Activated B cell treated with CpG ODN at 0.5 μM for 24 hours (primary cell): ENCODE measurements at regions not wholly inside any gene's neighbourhood (a gene's known extent, or its start where the extent isn't known, plus 50 kb on each side); places are given as distances from the start of the nearest gene placed in this dataset.

Experiments
- ATAC-seq: fragments of 200-7000 bp; cut with Tn5 transposase; one replicate; pipeline ENCODE4 v1.10.0; 2021; ENCODE audit warnings: low read depth, mild to moderate bottlenecking, moderate library complexity
- CTCF ChIA-PET: fragments of 350-600 bp; sonication (Branson Sonifier 250); formaldehyde crosslinking; loops from one replicate; lab custom pipeline; 2021; ENCODE audit warnings: antibody characterized with exemption; lab: Charles Lee
- POLR2A ChIA-PET: fragments of 350-600 bp; sonication (Branson Sonifier 250); formaldehyde crosslinking; loops from one replicate; lab custom pipeline; 2021; ENCODE audit warnings: antibody characterized with exemption; lab: Charles Lee
- DNase-seq: peaks from one replicate; pipeline ENCODE4 v3.0.0; 2022
- H3K27ac Mint-ChIP-seq: one replicate; pipeline ENCODE4 v1.8.0; 2020; ENCODE audit warnings: mixed read lengths
- H3K27me3 Mint-ChIP-seq: one replicate; pipeline ENCODE4 v1.8.0; 2021; ENCODE audit warnings: mixed read lengths
- H3K36me3 Mint-ChIP-seq: one replicate; pipeline ENCODE4 v1.8.0; 2021; ENCODE audit warnings: low read depth, mixed read lengths
- H3K4me1 Mint-ChIP-seq: one replicate; pipeline ENCODE4 v1.8.0; 2021; ENCODE audit warnings: mixed read lengths
- H3K4me3 Mint-ChIP-seq: one replicate; pipeline ENCODE4 v1.8.0; 2020; ENCODE audit warnings: mild to moderate bottlenecking, mixed read lengths
- H3K9me3 Mint-ChIP-seq: one replicate; pipeline ENCODE4 v1.8.0; 2020; ENCODE audit warnings: mixed read lengths
- intact Hi-C: fragments of 100-400 bp; cut with micrococcal nuclease; formaldehyde crosslinking; loops from one replicate; pipeline ENCODE4 v1.15.1; 2024
- TF ChIP-seq, protein P1 (sequence below): fragments of 200-600 bp; IDR thresholded peaks from one replicate; pipeline ENCODE4 v1.8.0; 2022; ENCODE audit warnings: antibody characterized with exemption, mild to moderate bottlenecking

DNA sequence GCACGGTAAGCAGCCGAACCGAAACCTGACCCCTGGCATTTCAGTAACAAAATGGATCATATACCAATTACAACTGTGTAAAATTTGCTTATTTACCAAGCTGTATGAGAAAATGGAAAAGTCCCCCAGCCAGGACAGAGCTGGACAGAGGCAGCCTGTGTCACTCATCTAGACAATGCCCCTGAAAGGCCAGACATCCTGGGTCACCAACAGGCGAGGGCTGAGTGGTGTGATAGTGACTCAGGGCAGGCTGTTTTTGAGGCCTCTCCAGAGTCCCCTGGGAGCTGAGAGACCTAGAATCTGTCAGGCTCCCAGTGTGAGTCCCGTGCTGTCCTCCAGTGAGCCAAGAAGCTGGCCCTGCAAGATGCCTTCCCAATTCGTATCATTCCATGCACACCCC lies 680.4 kb downstream of the TBC1D22A start:
- intact Hi-C loops, result no loop called here

DNA sequence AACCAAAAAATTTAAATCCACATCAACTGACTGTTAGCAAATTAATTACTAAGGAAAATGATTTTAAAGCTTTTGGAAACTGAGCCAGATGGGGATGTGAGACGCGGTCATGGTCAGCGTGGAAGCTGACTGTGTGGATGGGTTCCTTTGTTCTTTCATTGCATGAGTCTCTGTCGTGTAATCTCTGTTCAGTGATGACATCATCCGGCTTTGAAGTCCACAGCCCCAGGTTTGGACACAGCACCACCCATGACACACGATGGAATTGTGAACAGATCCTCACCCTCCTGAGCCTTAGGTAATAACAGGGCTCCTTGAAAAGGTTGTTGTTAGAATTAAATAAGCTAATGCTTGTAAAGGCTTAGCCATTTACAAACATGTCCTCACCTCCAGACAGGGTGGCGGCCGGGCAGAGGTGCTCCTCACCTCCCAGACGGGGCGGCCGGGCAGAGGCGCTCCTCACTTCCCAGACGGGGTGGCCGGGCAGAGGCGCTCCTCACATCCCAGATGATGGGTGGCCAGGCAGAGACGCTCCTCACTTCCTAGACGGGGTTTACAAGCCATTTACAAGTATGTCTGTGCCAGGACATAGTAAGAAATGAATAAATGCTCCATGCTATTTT lies 677.3 kb downstream of the TBC1D22A start:
- ChIA-PET POLR2A (no interaction called here), CTCF (no interaction called here)
- Mint-ChIP-seq H3K36me3 (no peaks in the 10 kb centered on the region), H3K27ac (no peak overlapping the region), H3K9me3 (peaks cover 30% of the 10 kb centered on the region), H3K4me3 (no peak overlapping the region), H3K4me1 (no peaks in the 10 kb centered on the region), H3K27me3 (peaks cover 5% of the 10 kb centered on the region)
- DNase-seq (no peak), ATAC-seq (no peak)
- intact Hi-C loops, result no loop called here
- TF ChIP-seq, protein P1, sequence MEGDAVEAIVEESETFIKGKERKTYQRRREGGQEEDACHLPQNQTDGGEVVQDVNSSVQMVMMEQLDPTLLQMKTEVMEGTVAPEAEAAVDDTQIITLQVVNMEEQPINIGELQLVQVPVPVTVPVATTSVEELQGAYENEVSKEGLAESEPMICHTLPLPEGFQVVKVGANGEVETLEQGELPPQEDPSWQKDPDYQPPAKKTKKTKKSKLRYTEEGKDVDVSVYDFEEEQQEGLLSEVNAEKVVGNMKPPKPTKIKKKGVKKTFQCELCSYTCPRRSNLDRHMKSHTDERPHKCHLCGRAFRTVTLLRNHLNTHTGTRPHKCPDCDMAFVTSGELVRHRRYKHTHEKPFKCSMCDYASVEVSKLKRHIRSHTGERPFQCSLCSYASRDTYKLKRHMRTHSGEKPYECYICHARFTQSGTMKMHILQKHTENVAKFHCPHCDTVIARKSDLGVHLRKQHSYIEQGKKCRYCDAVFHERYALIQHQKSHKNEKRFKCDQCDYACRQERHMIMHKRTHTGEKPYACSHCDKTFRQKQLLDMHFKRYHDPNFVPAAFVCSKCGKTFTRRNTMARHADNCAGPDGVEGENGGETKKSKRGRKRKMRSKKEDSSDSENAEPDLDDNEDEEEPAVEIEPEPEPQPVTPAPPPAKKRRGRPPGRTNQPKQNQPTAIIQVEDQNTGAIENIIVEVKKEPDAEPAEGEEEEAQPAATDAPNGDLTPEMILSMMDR, result no peak

More for the DNA sequence above, 680.4 kb downstream of the TBC1D22A start:
- Mint-ChIP-seq H3K4me1 (no peaks in the 10 kb centered on the region), H3K4me3 (no peak overlapping the region), H3K27ac (no peak overlapping the region), H3K27me3 (peaks cover 3% of the 10 kb centered on the region), H3K9me3 (peaks cover 19% of the 10 kb centered on the region), H3K36me3 (no peaks in the 10 kb centered on the region)
- ChIA-PET POLR2A (no interaction called here), CTCF (no interaction called here)
- TF ChIP-seq, protein P1, result no peak
- DNase-seq, result no peak
- no peak for ATAC-seq

DNA sequence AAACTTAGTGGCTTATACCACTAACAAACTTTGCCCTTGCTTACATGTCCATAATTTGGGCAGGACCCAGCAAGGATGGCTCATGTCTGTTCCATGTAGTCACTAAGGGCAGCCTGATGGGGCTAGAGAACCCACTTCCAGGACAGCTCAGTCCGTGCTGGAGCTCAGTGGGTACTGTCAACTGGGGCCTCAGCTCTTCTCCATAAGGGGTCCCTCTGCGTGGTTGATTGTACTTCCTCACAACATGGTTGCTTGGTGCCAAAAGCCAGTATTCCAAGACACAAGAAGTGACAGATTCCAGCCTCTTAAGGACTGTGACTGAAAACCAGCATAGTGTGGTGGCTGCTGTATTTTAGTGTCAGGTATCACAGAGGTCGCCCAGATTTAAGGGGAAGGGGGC lies 675.2 kb downstream of the TBC1D22A start:
- CTCF ChIA-PET, result no interaction called here
- peaks cover 24% of the 10 kb centered on the region for H3K9me3 Mint-ChIP-seq

DNA sequence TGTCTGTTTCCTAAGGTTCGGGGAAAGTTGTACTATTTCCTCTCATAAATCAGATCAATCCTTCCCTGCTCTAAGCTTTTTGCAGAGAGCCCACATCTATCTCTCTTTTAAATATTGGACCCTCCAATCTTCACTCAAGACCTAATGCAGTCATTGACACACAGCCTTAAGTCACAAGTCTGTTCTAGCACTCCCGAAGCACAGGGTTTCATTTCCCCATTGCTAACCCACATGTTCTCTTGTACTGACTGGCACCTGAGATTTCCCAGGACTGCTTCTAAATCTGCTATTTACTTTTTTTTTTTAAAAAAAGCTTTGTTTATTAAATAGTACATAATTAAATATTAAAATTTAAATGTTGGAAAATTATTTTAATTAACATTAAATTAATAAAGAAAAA lies 674.7 kb downstream of the TBC1D22A start:
- DNase-seq (no peak), ATAC-seq (no peak)
- Mint-ChIP-seq H3K27ac (no peak overlapping the region), H3K9me3 (peaks cover 21% of the 10 kb centered on the region), H3K4me1 (no peaks in the 10 kb centered on the region), H3K4me3 (no peak overlapping the region), H3K36me3 (no peaks in the 10 kb centered on the region), H3K27me3 (peaks cover 5% of the 10 kb centered on the region)
- ChIA-PET CTCF (no interaction called here), POLR2A (no interaction called here)
- TF ChIP-seq, protein P1, result no peak
- intact Hi-C loops, result no loop called here

More for the DNA sequence above, 675.2 kb downstream of the TBC1D22A start:
- H3K27me3 Mint-ChIP-seq, result peaks cover 5% of the 10 kb centered on the region
- H3K27ac Mint-ChIP-seq, result no peak overlapping the region
- intact Hi-C loops, result no loop called here
- POLR2A ChIA-PET, result no interaction called here
- H3K36me3 Mint-ChIP-seq, result no peaks in the 10 kb centered on the region
- TF ChIP-seq, protein P1, result no peak
- ATAC-seq (no peak), DNase-seq (no peak)
- no peak overlapping the region for H3K4me3 Mint-ChIP-seq
- no peaks in the 10 kb centered on the region for H3K4me1 Mint-ChIP-seq

DNA sequence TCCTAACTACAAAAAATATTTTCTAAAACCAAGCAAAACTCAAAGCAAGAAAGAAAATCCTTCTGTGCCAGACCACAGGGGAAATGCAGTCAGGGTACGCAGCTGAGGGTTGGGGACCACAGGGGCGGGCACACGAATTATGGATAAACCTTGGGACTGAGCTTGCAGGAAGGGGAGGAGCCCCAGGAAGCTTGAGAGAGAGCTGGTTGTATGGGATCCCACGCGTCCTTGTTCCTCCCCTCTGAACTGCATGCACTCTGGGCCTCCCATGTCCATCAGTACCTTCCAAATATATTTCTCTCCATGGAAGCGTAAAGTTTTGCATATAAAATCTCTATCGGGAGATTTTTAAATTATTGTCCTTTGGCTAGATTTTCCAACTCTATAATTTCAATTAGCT lies 673.4 kb downstream of the TBC1D22A start:
- DNase-seq (no peak), ATAC-seq (no peak)
- peaks cover 5% of the 10 kb centered on the region for H3K27me3 Mint-ChIP-seq
- H3K9me3 Mint-ChIP-seq, result peaks cover 16% of the 10 kb centered on the region
- POLR2A ChIA-PET, result no interaction called here
- no peaks in the 10 kb centered on the region for H3K4me1 Mint-ChIP-seq
- TF ChIP-seq, protein P1, result no peak
- no peak overlapping the region for H3K4me3 Mint-ChIP-seq
- H3K27ac Mint-ChIP-seq, result no peak overlapping the region
- intact Hi-C loops, result no loop called here
- H3K36me3 Mint-ChIP-seq, result no peaks in the 10 kb centered on the region
- CTCF ChIA-PET, result no interaction called here
